K562 (cell line): ENCODE measurements at regions not wholly inside any gene's neighbourhood (a gene's known extent, or its start where the extent isn't known, plus 50 kb on each side); places are given as distances from the start of the nearest gene placed in this dataset.

ENCODE experiments used
- ATAC-seq: fragments of 200-7000 bp; cut with Tn5 transposase; 3 replicates; pipeline ENCODE4 v1.9.1; 2020; ENCODE audit warnings: moderate library complexity
- BruUV-seq: library from RNA; stranded (reverse); fragments of 400-500 nt; replicated peaks from 2 replicates; lab custom pipeline; 2021; lab: Mats Ljungman, UMichigan
- CTCF ChIA-PET: fragments of 300-600 bp; formaldehyde crosslinking; extraction: SDS; loops from one replicate; lab custom pipeline; 2021; ENCODE audit warnings: low intra/inter-chr PET ratio; lab: Yijun Ruan, JAX
- POLR2A ChIA-PET: fragments of 300-600, 350-650 bp; sonication (Branson Sonifier 250); formaldehyde crosslinking; extraction: SDS; loops from one replicate; lab custom pipeline; 2021; ENCODE audit warnings: antibody characterized with exemption, inconsistent platforms; lab: Yijun Ruan, JAX
- DNase-seq, 4 experiments: peaks; one replicate each; pipeline versions ENCODE4 v3.0.0 to v3.0.0-alpha.2; 2011 to 2018; ENCODE audit warnings: low spot score in 3 of 4, mixed read lengths in 3 of 4; ENCODE audit errors: extremely low read depth in 1 of 4
- FAIRE-seq: peaks from 2 replicates; lab custom pipeline; 2011; peaks lifted over from hg19 to GRCh38; lab: Jason Lieb, UNC
- H2AFZ ChIP-seq: 2 replicates; pipeline ENCODE4 v1.6.0; 2011; ENCODE audit warnings: low read depth, low read length, control low read depth, inconsistent platforms
- H3K27ac ChIP-seq: fragments of 200-600 bp; 3 replicates; pipeline ENCODE4 v1.8.0; 2011; ENCODE audit warnings: low read depth, mild to moderate bottlenecking, control low read depth, inconsistent platforms, low read length, moderate library complexity, mixed read lengths; ENCODE audit errors: extremely low read depth
- H3K27me3 ChIP-seq, 2 experiments: fragments of 300-600 bp in 1 of 2; 2 replicates in 1 of 2; 3 replicates in 1 of 2; pipeline versions ENCODE4 v1.6.0 to v1.8.0; 2011; ENCODE audit warnings: inconsistent platforms in 2 of 2, low read length in 2 of 2, mild to moderate bottlenecking in 1 of 2, mixed read lengths in 1 of 2, moderate library complexity in 1 of 2; ENCODE audit not compliant: control insufficient read depth in 2 of 2, insufficient read depth in 2 of 2
- H3K36me3 ChIP-seq: fragments of 300-600 bp; 3 replicates; pipeline ENCODE4 v1.8.0; 2011; ENCODE audit warnings: mild to moderate bottlenecking, low read length, inconsistent platforms; ENCODE audit not compliant: control insufficient read depth, insufficient read depth
- H3K4me1 ChIP-seq, 2 experiments: fragments of 200-600 bp in 1 of 2; replicated peaks in 1 of 2; 2 replicates in 1 of 2; 3 replicates in 1 of 2; pipeline versions ENCODE4 v1.5.1 to v1.8.0; 2011; ENCODE audit warnings: inconsistent platforms in 2 of 2, low read length in 2 of 2, mild to moderate bottlenecking in 1 of 2, mixed read lengths in 1 of 2, moderate library complexity in 1 of 2; ENCODE audit not compliant: control insufficient read depth in 2 of 2, insufficient read depth in 2 of 2
- H3K4me2 ChIP-seq: 2 replicates; pipeline ENCODE4 v1.6.1; 2011; ENCODE audit warnings: low read length, control low read depth, inconsistent platforms, mixed read lengths; ENCODE audit not compliant: insufficient read depth
- H3K4me3 ChIP-seq: fragments of 200-600 bp; sonication (generic), shearing (Covaris generic); 2 replicates; pipeline ENCODE4 v1.5.1; 2016; ENCODE audit warnings: control low read depth, inconsistent platforms
- H3K79me2 ChIP-seq: fragments of 200-600 bp; 3 replicates; pipeline ENCODE4 v1.8.0; 2011; ENCODE audit warnings: low read length, inconsistent platforms; ENCODE audit not compliant: control insufficient read depth, insufficient read depth
- H3K9ac ChIP-seq, 2 experiments: 2 replicates each; pipeline versions ENCODE4 v1.6.0 to v1.6.1; 2011; ENCODE audit warnings: low read depth in 2 of 2, low read length in 2 of 2, control low read depth in 1 of 2, inconsistent platforms in 1 of 2, mild to moderate bottlenecking in 1 of 2, mixed read lengths in 1 of 2; ENCODE audit not compliant: insufficient read depth in 1 of 2
- H3K9me1 ChIP-seq: one replicate; pipeline ENCODE4 v1.6.0; 2011; ENCODE audit warnings: inconsistent platforms, mild to moderate bottlenecking, low read length, moderate library complexity; ENCODE audit not compliant: control insufficient read depth, insufficient read depth
- H3K9me3 ChIP-seq: replicated peaks from 2 replicates; pipeline ENCODE4 v1.5.1; 2011; ENCODE audit warnings: low read depth, low read length, inconsistent platforms; ENCODE audit not compliant: control insufficient read depth, insufficient read depth
- H4K20me1 ChIP-seq: replicated peaks from 2 replicates; pipeline ENCODE4 v1.6.1; 2011; ENCODE audit warnings: low read length, inconsistent platforms, mixed read lengths; ENCODE audit not compliant: control insufficient read depth, insufficient read depth
- BRF1 ChIP-seq: IDR thresholded peaks from 3 replicates; pipeline ENCODE4 v1.6.1; 2011; ENCODE audit warnings: borderline replicate concordance, mild to moderate bottlenecking; ENCODE audit not compliant: insufficient read length; ENCODE audit errors: extremely low read depth
- ZFP36 ChIP-seq: fragments of 150-350 bp; IDR thresholded peaks from 2 replicates; pipeline ENCODE4 v1.6.1; 2018; ENCODE audit warnings: low read length, low read depth; ENCODE audit not compliant: partially characterized antibody
- WGBS: fragments of 100-300 bp; shearing (Covaris generic); methylation state at CpG from one replicate; pipeline ENCODE4 v1.1.6; 2016; ENCODE audit warnings: low coverage, mixed read lengths; ENCODE audit not compliant: insufficient coverage; ENCODE audit errors: missing lambda C conversion rate; 5-methylcytosine and 5-hydroxymethylcytosine counted together
- in situ Hi-C: fragments of 300-500 bp; cut with MboI; formaldehyde crosslinking; loops from 4 replicates; pipeline ENCODE4 v1.15.0; 2018; ENCODE audit warnings: inconsistent platforms, mixed read lengths
- intact Hi-C: fragments of 100-400 bp; cut with micrococcal nuclease; formaldehyde crosslinking; loops from 2 replicates; pipeline ENCODE4 v1.14.2; 2022
- TF ChIP-seq, protein P1 (sequence below): fragments of 150-350 bp; conservative IDR thresholded peaks from 2 replicates; pipeline ENCODE4 v1.6.1; 2014; ENCODE audit warnings: low read length
- TF ChIP-seq, protein P2 (sequence below): fragments of 450-650 bp; conservative IDR thresholded peaks from 2 replicates; pipeline ENCODE4 v1.6.1; 2016; ENCODE audit warnings: missing genetic modification characterization, low read depth, mild to moderate bottlenecking, missing compliant biosample characterization, moderate library complexity

- ATAC-seq, result no peak
- CTCF ChIA-PET, result no interaction called here
- H3K79me2 ChIP-seq, result no peaks in the 10 kb centered on the region
- H3K4me3 ChIP-seq, result no peak overlapping the region
- no TSS peak for BruUV-seq
- in situ Hi-C loops (no loop called here), intact Hi-C loops (no loop called here)
- TF ChIP-seq, protein P1, sequence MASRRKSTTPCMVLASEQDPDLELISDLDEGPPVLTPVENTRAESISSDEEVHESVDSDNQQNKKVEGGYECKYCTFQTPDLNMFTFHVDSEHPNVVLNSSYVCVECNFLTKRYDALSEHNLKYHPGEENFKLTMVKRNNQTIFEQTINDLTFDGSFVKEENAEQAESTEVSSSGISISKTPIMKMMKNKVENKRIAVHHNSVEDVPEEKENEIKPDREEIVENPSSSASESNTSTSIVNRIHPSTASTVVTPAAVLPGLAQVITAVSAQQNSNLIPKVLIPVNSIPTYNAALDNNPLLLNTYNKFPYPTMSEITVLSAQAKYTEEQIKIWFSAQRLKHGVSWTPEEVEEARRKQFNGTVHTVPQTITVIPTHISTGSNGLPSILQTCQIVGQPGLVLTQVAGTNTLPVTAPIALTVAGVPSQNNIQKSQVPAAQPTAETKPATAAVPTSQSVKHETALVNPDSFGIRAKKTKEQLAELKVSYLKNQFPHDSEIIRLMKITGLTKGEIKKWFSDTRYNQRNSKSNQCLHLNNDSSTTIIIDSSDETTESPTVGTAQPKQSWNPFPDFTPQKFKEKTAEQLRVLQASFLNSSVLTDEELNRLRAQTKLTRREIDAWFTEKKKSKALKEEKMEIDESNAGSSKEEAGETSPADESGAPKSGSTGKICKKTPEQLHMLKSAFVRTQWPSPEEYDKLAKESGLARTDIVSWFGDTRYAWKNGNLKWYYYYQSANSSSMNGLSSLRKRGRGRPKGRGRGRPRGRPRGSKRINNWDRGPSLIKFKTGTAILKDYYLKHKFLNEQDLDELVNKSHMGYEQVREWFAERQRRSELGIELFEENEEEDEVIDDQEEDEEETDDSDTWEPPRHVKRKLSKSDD, result no peak
- no peak for TF ChIP-seq ZFP36
- no peak for DNase-seq
- H3K27me3 ChIP-seq, result peaks cover 4 to 8% of the 10 kb centered on the region in 2 experiments; a peak in 3 of 5 replicates
- no peak overlapping the region for H3K27ac ChIP-seq
- no peaks in the 10 kb centered on the region for H3K4me1 ChIP-seq
- H3K9me1 ChIP-seq, result no peaks in the 10 kb centered on the region
- H2AFZ ChIP-seq, result no peak overlapping the region
- H4K20me1 ChIP-seq, result no peaks in the 10 kb centered on the region; the same call in 1 of the 2 replicates
- no peak for FAIRE-seq
- H3K4me2 ChIP-seq, result no peak overlapping the region
- H3K9ac ChIP-seq, result no peak overlapping the region
- no peaks in the 10 kb centered on the region for H3K36me3 ChIP-seq
- 1% methylated on average over 8 of the region's 8 CpGs for WGBS
- no peaks in the 10 kb centered on the region for H3K9me3 ChIP-seq
- POLR2A ChIA-PET, result interaction anchor here (0.5 to 1.5 kb wide), 3 partner anchors 10 to 843 kb away, joined by 3 to 4 read pairs (median 3); no protein-coding TSS in a partner anchor
Observed at GRCh38 chr15:69818529-69818928, 279.2 kb downstream of the TLE3 start.

DNA sequence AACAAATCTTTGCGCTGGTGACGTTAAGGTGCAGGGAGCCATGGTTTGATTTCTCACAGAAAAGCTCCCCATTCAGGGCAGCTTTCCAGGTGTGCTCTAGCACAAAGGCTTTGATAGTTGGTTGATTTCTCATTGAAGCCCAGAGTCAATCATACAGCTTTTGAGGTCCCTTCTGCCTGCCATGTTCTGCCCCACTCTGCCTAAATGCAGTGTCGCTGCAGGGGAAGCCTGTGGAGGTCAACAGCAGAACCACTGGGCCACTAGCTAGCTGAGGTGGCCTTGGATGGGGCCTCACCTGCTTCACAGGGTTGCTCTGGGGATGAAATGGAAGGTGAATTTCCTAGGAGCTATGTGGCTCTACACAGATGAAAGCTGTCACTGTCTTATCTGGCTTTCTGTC, 278.3 kb downstream of the TLE3 start:
- H3K4me3 ChIP-seq, result no peak overlapping the region
- DNase-seq (no peak), FAIRE-seq (no peak), ATAC-seq (no peak)
- H4K20me1 ChIP-seq, result no peaks in the 10 kb centered on the region; the same call in 1 of the 2 replicates
- H3K9me1 ChIP-seq, result no peaks in the 10 kb centered on the region
- H3K4me1 ChIP-seq, result no peaks in the 10 kb centered on the region
- H3K27me3 ChIP-seq, result peaks cover 4 to 8% of the 10 kb centered on the region in 2 experiments; a peak in 3 of 5 replicates
- in situ Hi-C loops, result no loop called here
- H3K4me2 ChIP-seq, result no peak overlapping the region
- 2% methylated on average over 3 of the region's 3 CpGs for WGBS
- H3K9me3 ChIP-seq, result no peaks in the 10 kb centered on the region
- no peaks in the 10 kb centered on the region for H3K36me3 ChIP-seq
- H3K27ac ChIP-seq, result no peak overlapping the region
- H3K9ac ChIP-seq, result no peak overlapping the region
- ChIA-PET CTCF (no interaction called here), POLR2A (interaction anchor here (0.8 to 1.5 kb wide), 2 partner anchors 9 to 10 kb away, joined by 3 to 4 read pairs; no protein-coding TSS in a partner anchor)
- BruUV-seq, result no TSS peak
- TF ChIP-seq, protein P2, sequence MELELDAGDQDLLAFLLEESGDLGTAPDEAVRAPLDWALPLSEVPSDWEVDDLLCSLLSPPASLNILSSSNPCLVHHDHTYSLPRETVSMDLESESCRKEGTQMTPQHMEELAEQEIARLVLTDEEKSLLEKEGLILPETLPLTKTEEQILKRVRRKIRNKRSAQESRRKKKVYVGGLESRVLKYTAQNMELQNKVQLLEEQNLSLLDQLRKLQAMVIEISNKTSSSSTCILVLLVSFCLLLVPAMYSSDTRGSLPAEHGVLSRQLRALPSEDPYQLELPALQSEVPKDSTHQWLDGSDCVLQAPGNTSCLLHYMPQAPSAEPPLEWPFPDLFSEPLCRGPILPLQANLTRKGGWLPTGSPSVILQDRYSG (tag), result no peak
- no peak for TF ChIP-seq BRF1
- intact Hi-C loops, result no loop called here
- no peaks in the 10 kb centered on the region for H3K79me2 ChIP-seq
- no peak overlapping the region for H2AFZ ChIP-seq
